Endothelial cell of umbilical vein (primary cell): ENCODE measurements at regions not wholly inside any gene's neighbourhood (a gene's known extent, or its start where the extent isn't known, plus 50 kb on each side); places are given as distances from the start of the nearest gene placed in this dataset.

Source experiments
- EZH2 ChIP-seq: IDR thresholded peaks from 2 replicates; pipeline ENCODE4 v1.6.1; 2012; ENCODE audit warnings: borderline replicate concordance, low read depth, mild to moderate bottlenecking, moderate library complexity, low read length, inconsistent platforms; ENCODE audit not compliant: severe bottlenecking
- FOS ChIP-seq: IDR thresholded peaks from 2 replicates; pipeline ENCODE4 v1.6.1; 2011; ENCODE audit warnings: mild to moderate bottlenecking, low read length, moderate library complexity, borderline replicate concordance; ENCODE audit not compliant: insufficient read depth
- MYC ChIP-seq: IDR thresholded peaks from one replicate; pipeline ENCODE4 v1.6.1; 2011; ENCODE audit warnings: mild to moderate bottlenecking, low read depth, low read length
- POLR2A ChIP-seq: IDR thresholded peaks from 2 replicates; pipeline ENCODE4 v1.6.1; 2012; ENCODE audit warnings: low read depth, mild to moderate bottlenecking, control low read depth, low read length
- POLR2AphosphoS5 ChIP-seq: IDR thresholded peaks from 2 replicates; pipeline ENCODE4 v1.6.1; 2012; ENCODE audit warnings: low read depth, mild to moderate bottlenecking, control low read depth, low read length, moderate library complexity; ENCODE audit not compliant: insufficient read depth
- TF ChIP-seq, protein P1 (sequence below), 2 donors: IDR thresholded peaks; 1 replicate in 1 of 2; 2 replicates in 1 of 2; pipeline ENCODE4 v1.5.1; 2011; ENCODE audit warnings: low read length in 2 of 2, mild to moderate bottlenecking in 2 of 2, moderate library complexity in 2 of 2, control low read depth in 1 of 2, inconsistent platforms in 1 of 2, low read depth in 1 of 2; ENCODE audit not compliant: insufficient read depth in 1 of 2; ENCODE audit errors: extremely low read depth in 1 of 2

DNA sequence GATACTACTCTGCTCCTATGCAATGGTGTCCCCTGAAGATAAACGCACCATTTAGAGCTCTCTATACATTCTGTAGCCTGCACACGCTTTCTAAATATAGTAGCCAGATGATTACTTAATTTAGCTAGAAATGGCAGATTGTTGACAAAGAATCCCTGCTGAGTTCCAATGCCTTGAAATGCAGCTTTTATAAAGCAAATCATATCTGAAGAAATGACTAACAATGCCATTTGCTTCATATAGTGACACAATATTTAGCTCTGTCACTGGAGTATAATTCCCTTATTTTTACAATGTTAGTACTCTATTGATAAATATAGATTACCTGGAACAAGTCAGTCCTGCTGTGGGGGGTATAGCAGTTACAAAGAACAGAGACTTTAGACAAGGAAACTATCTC is 166.2 kb downstream of the CDCA7 start:
- TF ChIP-seq, protein P1, sequence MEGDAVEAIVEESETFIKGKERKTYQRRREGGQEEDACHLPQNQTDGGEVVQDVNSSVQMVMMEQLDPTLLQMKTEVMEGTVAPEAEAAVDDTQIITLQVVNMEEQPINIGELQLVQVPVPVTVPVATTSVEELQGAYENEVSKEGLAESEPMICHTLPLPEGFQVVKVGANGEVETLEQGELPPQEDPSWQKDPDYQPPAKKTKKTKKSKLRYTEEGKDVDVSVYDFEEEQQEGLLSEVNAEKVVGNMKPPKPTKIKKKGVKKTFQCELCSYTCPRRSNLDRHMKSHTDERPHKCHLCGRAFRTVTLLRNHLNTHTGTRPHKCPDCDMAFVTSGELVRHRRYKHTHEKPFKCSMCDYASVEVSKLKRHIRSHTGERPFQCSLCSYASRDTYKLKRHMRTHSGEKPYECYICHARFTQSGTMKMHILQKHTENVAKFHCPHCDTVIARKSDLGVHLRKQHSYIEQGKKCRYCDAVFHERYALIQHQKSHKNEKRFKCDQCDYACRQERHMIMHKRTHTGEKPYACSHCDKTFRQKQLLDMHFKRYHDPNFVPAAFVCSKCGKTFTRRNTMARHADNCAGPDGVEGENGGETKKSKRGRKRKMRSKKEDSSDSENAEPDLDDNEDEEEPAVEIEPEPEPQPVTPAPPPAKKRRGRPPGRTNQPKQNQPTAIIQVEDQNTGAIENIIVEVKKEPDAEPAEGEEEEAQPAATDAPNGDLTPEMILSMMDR (IDR thresholded peaks at IDR 0.05; ENCODE audit: extremely low read depth in 1 of 2, insufficient read depth in 1 of 2, low read depth in 1 of 2, low read length in 2 of 2), result no peak
- TF ChIP-seq FOS, result no peak
- no peak for TF ChIP-seq MYC
- TF ChIP-seq POLR2A, result no peak
- no peak for TF ChIP-seq EZH2
- TF ChIP-seq POLR2AphosphoS5, result no peak
